Bronchial epithelial cell (primary cell): ENCODE measurements at regions not wholly inside any gene's neighbourhood (a gene's known extent, or its start where the extent isn't known, plus 50 kb on each side); places are given as distances from the start of the nearest gene placed in this dataset.

ENCODE experiments used
- DNase-seq: peaks from one replicate; pipeline ENCODE4 v3.0.0-alpha.2; 2010; ENCODE audit warnings: low read depth
- FAIRE-seq: peaks from 2 replicates; lab custom pipeline; 2011; peaks lifted over from hg19 to GRCh38; lab: Jason Lieb, UNC
- H3K27me3 ChIP-seq: 2 replicates; pipeline ENCODE4 v1.5.1; 2011; ENCODE audit warnings: low read length; ENCODE audit not compliant: control insufficient read depth, insufficient read depth
- H3K36me3 ChIP-seq: 2 replicates; pipeline ENCODE4 v1.5.1; 2011; ENCODE audit warnings: low read length; ENCODE audit not compliant: control insufficient read depth, insufficient read depth
- H3K4me3 ChIP-seq: 2 replicates; pipeline ENCODE4 v1.5.1; 2011; ENCODE audit warnings: mild to moderate bottlenecking, low read depth, low read length, control low read depth
- CTCF ChIP-seq: IDR thresholded peaks from 2 replicates; pipeline ENCODE4 v1.5.1; 2011; ENCODE audit warnings: mild to moderate bottlenecking, moderate library complexity, low read length, control low read depth, inconsistent platforms; ENCODE audit not compliant: insufficient read depth, severe bottlenecking

DNA sequence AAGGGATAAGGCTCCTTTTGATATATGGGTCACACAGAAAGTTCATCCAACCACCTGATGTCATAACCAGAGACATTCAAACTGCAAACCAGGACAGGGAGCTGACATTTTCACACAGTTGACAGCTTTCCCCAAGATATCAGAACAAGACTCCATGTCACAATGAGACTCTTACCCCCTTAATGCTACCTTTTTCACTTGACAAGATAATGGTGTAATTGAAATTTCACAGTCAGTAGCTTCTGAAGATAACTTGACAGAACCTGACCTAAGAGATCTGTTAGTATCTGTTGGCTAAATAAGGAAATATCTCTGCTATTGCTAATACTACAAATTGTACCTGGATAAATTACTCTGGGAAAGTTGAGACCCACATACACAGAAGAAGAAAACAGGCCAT, 187.3 kb downstream of the C12orf50 start:
- Histone ChIP-seq H3K4me3 (no peak overlapping the region), H3K36me3 (no peaks in the 10 kb centered on the region), H3K27me3 (no peaks in the 10 kb centered on the region)
- TF ChIP-seq CTCF = no peak
- no peak for DNase-seq
- FAIRE-seq = peak; percentile 55

GRCh38 chr12:87836190-87836589, 193.0 kb downstream of the C12orf50 start:
- FAIRE-seq = no peak
- Histone ChIP-seq H3K36me3 (no peaks in the 10 kb centered on the region), H3K4me3 (no peak overlapping the region), H3K27me3 (no peaks in the 10 kb centered on the region)
- no peak for TF ChIP-seq CTCF
- DNase-seq = no peak

GRCh38 chr12:87828382-87828973, 200.7 kb downstream of the C12orf50 start:
- FAIRE-seq (no peak), DNase-seq (no peak)
- no peak for TF ChIP-seq CTCF
- Histone ChIP-seq H3K36me3 (no peaks in the 10 kb centered on the region), H3K4me3 (no peak overlapping the region), H3K27me3 (no peaks in the 10 kb centered on the region)

- Histone ChIP-seq H3K27me3 (no peaks in the 10 kb centered on the region), H3K36me3 (no peaks in the 10 kb centered on the region), H3K4me3 (no peak overlapping the region)
- TF ChIP-seq CTCF = no peak
- DNase-seq = peak; percentile 97
- FAIRE-seq = peak; percentile 23
Observed at GRCh38 chr12:87827638-87828264, 201.4 kb downstream of the C12orf50 start.

DNA sequence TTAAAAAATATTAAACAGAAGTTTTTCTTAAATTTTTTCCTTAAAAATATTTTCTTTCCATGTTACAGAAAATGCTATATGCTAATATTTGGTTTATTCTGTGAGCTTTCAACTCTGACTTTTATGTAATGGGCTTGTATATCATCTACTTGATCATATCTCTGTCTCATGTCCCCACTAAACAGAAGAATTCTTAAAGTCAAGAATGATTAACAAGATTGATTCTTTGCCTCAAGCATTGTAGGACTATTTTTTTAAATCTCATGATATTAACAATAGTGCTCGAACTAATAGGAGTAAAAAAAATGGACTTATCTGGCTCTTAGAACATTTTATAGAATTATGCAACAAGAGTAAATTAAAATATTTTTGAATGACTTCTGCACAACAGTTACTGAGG, 206.3 kb downstream of the C12orf50 start:
- no peak for TF ChIP-seq CTCF
- Histone ChIP-seq H3K36me3 (no peaks in the 10 kb centered on the region), H3K27me3 (no peaks in the 10 kb centered on the region), H3K4me3 (no peak overlapping the region)
- FAIRE-seq (no peak), DNase-seq (no peak)
